ENCODE measurements at regions not wholly inside any gene's neighbourhood (a gene's known extent, or its start where the extent isn't known, plus 50 kb on each side); places are given as distances from the start of the nearest gene placed in this dataset.

DNA sequence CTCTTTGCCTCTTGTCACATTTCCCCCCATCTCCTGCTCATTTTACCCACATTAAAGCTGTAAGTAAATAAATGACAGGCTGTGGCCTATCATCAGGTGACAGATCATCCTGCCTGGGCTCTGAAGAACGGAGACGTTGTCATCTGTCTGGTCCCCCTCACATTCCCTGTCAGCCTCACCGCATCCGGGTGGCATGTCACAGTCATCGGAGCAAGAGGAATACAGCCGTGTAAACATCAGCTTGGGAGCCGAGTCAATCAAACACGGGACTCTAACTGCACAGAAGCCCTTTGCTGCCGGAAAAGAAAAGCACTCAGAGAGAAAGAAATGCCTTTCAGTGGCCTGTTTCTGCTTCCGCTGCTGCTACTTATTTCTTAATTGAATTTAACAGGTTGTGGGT is 371.9 kb upstream of the ID4 start:
- TF ChIP-seq, protein P1, sequence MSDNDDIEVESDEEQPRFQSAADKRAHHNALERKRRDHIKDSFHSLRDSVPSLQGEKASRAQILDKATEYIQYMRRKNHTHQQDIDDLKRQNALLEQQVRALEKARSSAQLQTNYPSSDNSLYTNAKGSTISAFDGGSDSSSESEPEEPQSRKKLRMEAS (IDR thresholded peaks at IDR 0.05; ENCODE audit: low read depth, low read length) = no peak
- no peak for TF ChIP-seq ZNF622 (IDR thresholded peaks at IDR 0.05)
- TF ChIP-seq TARDBP (IDR thresholded peaks at IDR 0.05; ENCODE audit: borderline replicate concordance) = no peak
- TF ChIP-seq MEF2B (IDR thresholded peaks at IDR 0.05; ENCODE audit: partially characterized antibody, poor library complexity, severe bottlenecking) = no peak
- TF ChIP-seq SMAD1 (IDR thresholded peaks at IDR 0.05; ENCODE audit: low read depth, partially characterized antibody) = no peak
- no peak for TF ChIP-seq NFYA (IDR thresholded peaks at IDR 0.05; ENCODE audit: borderline replicate concordance, low read depth, low read length)
- TF ChIP-seq, protein P2, sequence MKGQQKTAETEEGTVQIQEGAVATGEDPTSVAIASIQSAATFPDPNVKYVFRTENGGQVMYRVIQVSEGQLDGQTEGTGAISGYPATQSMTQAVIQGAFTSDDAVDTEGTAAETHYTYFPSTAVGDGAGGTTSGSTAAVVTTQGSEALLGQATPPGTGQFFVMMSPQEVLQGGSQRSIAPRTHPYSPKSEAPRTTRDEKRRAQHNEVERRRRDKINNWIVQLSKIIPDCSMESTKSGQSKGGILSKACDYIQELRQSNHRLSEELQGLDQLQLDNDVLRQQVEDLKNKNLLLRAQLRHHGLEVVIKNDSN (IDR thresholded peaks at IDR 0.05; ENCODE audit: borderline replicate concordance, extremely low read length, insufficient read depth, low read depth, low read length) = no peak
- TF ChIP-seq, protein P3, sequence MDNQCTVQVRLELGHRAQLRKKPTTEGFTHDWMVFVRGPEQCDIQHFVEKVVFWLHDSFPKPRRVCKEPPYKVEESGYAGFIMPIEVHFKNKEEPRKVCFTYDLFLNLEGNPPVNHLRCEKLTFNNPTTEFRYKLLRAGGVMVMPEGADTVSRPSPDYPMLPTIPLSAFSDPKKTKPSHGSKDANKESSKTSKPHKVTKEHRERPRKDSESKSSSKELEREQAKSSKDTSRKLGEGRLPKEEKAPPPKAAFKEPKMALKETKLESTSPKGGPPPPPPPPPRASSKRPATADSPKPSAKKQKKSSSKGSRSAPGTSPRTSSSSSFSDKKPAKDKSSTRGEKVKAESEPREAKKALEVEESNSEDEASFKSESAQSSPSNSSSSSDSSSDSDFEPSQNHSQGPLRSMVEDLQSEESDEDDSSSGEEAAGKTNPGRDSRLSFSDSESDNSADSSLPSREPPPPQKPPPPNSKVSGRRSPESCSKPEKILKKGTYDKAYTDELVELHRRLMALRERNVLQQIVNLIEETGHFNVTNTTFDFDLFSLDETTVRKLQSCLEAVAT (IDR thresholded peaks at IDR 0.05) = no peak
- TF ChIP-seq MYC (IDR thresholded peaks at IDR 0.05; ENCODE audit: insufficient read depth, insufficient read length, insufficient replicate concordance, low read length, severe bottlenecking) = no peak
- TF ChIP-seq, protein P4, sequence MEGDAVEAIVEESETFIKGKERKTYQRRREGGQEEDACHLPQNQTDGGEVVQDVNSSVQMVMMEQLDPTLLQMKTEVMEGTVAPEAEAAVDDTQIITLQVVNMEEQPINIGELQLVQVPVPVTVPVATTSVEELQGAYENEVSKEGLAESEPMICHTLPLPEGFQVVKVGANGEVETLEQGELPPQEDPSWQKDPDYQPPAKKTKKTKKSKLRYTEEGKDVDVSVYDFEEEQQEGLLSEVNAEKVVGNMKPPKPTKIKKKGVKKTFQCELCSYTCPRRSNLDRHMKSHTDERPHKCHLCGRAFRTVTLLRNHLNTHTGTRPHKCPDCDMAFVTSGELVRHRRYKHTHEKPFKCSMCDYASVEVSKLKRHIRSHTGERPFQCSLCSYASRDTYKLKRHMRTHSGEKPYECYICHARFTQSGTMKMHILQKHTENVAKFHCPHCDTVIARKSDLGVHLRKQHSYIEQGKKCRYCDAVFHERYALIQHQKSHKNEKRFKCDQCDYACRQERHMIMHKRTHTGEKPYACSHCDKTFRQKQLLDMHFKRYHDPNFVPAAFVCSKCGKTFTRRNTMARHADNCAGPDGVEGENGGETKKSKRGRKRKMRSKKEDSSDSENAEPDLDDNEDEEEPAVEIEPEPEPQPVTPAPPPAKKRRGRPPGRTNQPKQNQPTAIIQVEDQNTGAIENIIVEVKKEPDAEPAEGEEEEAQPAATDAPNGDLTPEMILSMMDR (IDR thresholded peaks at IDR 0.05 in 2 of 3, conservative IDR thresholded peaks at IDR 0.05 in 1 of 3; ENCODE audit: control insufficient read depth in 2 of 3, extremely low read depth in 1 of 3, insufficient read depth in 1 of 3, low read depth in 3 of 3, low read length in 3 of 3) = no peak
- no peak for TF ChIP-seq NFIC (IDR thresholded peaks at IDR 0.05; ENCODE audit: low read depth, low read length)
- no peak for TF ChIP-seq PML (IDR thresholded peaks at IDR 0.05; ENCODE audit: low read length)
- no peak overlapping the region for H2AFZ ChIP-seq (ENCODE audit: control insufficient read depth, low read depth, low read length)
- BruUV-seq (replicated peaks) = no TSS peak
- ChIA-PET POLR2A (no interaction called here), RAD21 (ENCODE audit: unreplicated experiment) (no interaction called here), CTCF (no interaction called here), SMC1A (ENCODE audit: uncharacterized antibody, unreplicated experiment) (no interaction called here)
- H3K9ac ChIP-seq (ENCODE audit: control insufficient read depth, insufficient read depth, low read length) = no peak overlapping the region
- no peaks in the 10 kb centered on the region for H3K27me3 ChIP-seq (replicated peaks in 1 of 2; ENCODE audit: control insufficient read depth in 2 of 2, insufficient read depth in 2 of 2, low read length in 1 of 2)
- DNase-seq (ENCODE audit: low read depth, low spot score) (no peak), ATAC-seq (no peak), FAIRE-seq (no peak)
- no peaks in the 10 kb centered on the region for H3K9me3 ChIP-seq (replicated peaks; ENCODE audit: control insufficient read depth, insufficient read depth, low read length)
- no peaks in the 10 kb centered on the region for H3K36me3 ChIP-seq (ENCODE audit: control insufficient read depth in 2 of 2, insufficient read depth in 2 of 2, low read length in 1 of 2)
- H3K79me2 ChIP-seq (ENCODE audit: control insufficient read depth, insufficient read depth, low read length) = no peaks in the 10 kb centered on the region
- 31% methylated on average over 10 of the region's 10 CpGs for WGBS (ENCODE audit: insufficient coverage, insufficient replicate concordance, low lambda C conversion rate, missing lambda C conversion rate)
- no peak overlapping the region for H3K4me3 ChIP-seq
- no peaks in the 10 kb centered on the region for H4K20me1 ChIP-seq (ENCODE audit: control insufficient read depth, insufficient read depth)
- intact Hi-C loops (cut with micrococcal nuclease; ENCODE audit: unreplicated experiment) (no loop called here), in situ Hi-C loops (cut with MboI) (no loop called here)
- no peaks in the 10 kb centered on the region for H3K4me1 ChIP-seq (ENCODE audit: control insufficient read depth, insufficient read depth, low read length)
- H3K4me2 ChIP-seq (ENCODE audit: control insufficient read depth, insufficient read depth) = no peak overlapping the region
- no peak overlapping the region for H3K27ac ChIP-seq (ENCODE audit: control insufficient read depth, insufficient read depth)

All from GM12878 (cell line).